Neuron (in vitro differentiated cells): ENCODE measurements at regions not wholly inside any gene's neighbourhood (a gene's known extent, or its start where the extent isn't known, plus 50 kb on each side); places are given as distances from the start of the nearest gene placed in this dataset.
"Not testable (repeated sequence)": the region's sequence is repeated elsewhere in the genome, so short reads cannot be mapped to it uniquely, and the experiment has no call there.

ENCODE experiments used
- H2AFZ ChIP-seq: one replicate; pipeline ENCODE4 v1.6.1; 2013; ENCODE audit warnings: low read depth, mild to moderate bottlenecking, inconsistent platforms, low read length, moderate library complexity
- H3K27me3 ChIP-seq: one replicate; pipeline ENCODE4 v1.6.1; 2013; ENCODE audit warnings: low read length; ENCODE audit not compliant: insufficient read depth
- H3K36me3 ChIP-seq: one replicate; pipeline ENCODE4 v1.6.1; 2013; ENCODE audit warnings: low read length; ENCODE audit not compliant: insufficient read depth
- H3K4me1 ChIP-seq: one replicate; pipeline ENCODE4 v1.6.1; 2013; ENCODE audit warnings: low read length; ENCODE audit not compliant: insufficient read depth
- H3K4me3 ChIP-seq: 2 replicates; pipeline ENCODE4 v1.5.1; 2013; ENCODE audit warnings: mild to moderate bottlenecking, low read length, moderate library complexity
- H3K9me3 ChIP-seq: one replicate; pipeline ENCODE4 v1.6.1; 2013; ENCODE audit warnings: low read length

DNA sequence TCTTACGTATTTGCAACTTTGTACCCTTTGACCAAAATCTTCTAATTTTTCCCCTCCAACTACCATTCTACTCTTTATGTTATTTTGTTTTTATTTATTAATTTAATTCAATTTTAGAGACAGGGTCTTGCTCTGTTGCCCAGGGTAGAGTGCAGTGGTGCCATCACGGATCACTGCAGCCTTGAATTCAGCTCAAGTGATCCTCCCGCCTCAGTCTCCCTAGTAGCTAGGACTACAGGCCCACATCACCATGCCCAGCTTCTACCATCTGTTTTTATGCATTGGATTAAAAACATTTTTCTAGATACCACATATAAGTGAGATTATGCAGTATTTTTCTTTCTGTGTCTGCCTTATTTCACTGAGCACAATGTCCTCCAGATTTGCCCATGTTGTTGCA lies 2912.5 kb downstream of the RPIA start:
- not testable (repeated sequence) for H3K36me3 ChIP-seq, H3K4me1 ChIP-seq, H3K4me3 ChIP-seq, H2AFZ ChIP-seq, H3K9me3 ChIP-seq, H3K27me3 ChIP-seq

DNA sequence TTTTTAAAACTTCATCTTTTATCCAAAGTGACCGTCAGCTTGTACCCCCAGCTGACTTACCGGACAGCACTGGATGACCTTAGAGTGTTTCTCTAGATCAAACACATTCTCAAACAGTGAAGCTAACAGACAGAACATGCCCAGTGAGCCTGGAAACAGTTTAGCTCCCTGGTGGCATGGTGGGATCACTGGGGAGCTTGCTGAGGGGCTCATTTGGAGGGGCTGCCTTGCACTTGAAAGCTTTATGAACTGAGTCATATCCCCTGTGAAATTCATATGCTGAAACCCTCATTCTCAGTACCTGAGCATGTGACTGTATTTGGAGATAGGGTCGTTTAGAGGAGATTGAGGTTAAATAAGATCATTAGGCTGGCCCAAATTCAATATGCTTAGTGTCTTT lies 2913.2 kb downstream of the RPIA start:
- not testable (repeated sequence) for H3K9me3 ChIP-seq, H3K4me1 ChIP-seq, H3K4me3 ChIP-seq, H3K36me3 ChIP-seq, H2AFZ ChIP-seq, H3K27me3 ChIP-seq

DNA sequence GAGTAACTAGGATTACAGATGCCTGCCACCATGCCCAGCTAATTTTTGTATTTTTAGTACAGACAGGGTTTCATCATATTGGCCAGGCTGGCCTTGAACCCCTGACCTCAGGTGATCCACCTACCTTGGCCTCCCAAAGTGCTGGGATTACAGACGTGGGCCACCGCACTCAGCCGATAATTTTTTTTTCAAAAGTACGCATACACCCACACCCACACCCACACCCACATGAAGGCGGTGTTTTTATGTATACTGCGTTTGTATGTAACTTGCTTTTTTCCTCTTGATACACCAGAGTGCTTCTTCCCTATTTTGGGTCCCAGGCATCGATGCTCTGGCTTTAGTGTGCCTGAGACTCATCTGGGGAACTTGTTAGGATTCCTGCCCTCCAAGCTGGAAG lies 2932.3 kb downstream of the RPIA start:
- H3K36me3 ChIP-seq, H2AFZ ChIP-seq, H3K9me3 ChIP-seq, H3K4me1 ChIP-seq, H3K4me3 ChIP-seq, H3K27me3 ChIP-seq: not testable (repeated sequence)

- H2AFZ ChIP-seq, H3K4me1 ChIP-seq, H3K9me3 ChIP-seq, H3K4me3 ChIP-seq, H3K27me3 ChIP-seq, H3K36me3 ChIP-seq: not testable (repeated sequence)
Measured at GRCh38 chr2:91628471-91628870, 2937.0 kb downstream of the RPIA start.

DNA sequence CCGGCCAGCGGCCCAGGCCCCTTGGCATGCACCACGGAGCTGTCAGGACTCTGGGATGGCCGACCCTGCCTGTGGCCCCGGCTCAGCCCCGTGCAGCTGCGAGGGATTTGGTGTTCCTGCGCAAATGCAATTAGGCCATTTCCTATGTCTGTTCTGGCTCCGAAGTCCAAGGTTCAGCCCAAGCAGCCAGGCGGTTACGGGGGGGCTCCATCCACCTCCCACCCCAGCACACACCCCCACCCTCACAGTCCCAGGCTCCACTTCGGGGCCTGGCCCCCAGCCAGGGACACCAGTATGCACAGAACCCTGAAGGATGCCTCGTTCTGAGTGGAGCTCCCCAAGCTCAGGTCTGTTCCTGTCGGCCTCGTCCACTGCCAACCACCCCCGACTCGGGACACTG lies 2965.7 kb downstream of the RPIA start:
- not testable (repeated sequence) for H2AFZ ChIP-seq, H3K27me3 ChIP-seq, H3K4me1 ChIP-seq, H3K36me3 ChIP-seq, H3K4me3 ChIP-seq, H3K9me3 ChIP-seq

GRCh38 chr2:91658336-91658735 lies 2966.9 kb downstream of the RPIA start:
- H3K4me1 ChIP-seq, H2AFZ ChIP-seq, H3K4me3 ChIP-seq, H3K27me3 ChIP-seq, H3K36me3 ChIP-seq, H3K9me3 ChIP-seq: not testable (repeated sequence)

GRCh38 chr2:91659189-91659916 lies 2967.9 kb downstream of the RPIA start:
- H3K4me3 ChIP-seq: peak overlapping the region; percentile 36
- not testable (repeated sequence) for H3K27me3 ChIP-seq, H3K9me3 ChIP-seq, H2AFZ ChIP-seq, H3K36me3 ChIP-seq, H3K4me1 ChIP-seq

GRCh38 chr2:91659917-91660275 lies 2968.4 kb downstream of the RPIA start:
- H2AFZ ChIP-seq, H3K27me3 ChIP-seq, H3K9me3 ChIP-seq, H3K36me3 ChIP-seq, H3K4me1 ChIP-seq: not testable (repeated sequence)
- peak overlapping the region; percentile 42 for H3K4me3 ChIP-seq

DNA sequence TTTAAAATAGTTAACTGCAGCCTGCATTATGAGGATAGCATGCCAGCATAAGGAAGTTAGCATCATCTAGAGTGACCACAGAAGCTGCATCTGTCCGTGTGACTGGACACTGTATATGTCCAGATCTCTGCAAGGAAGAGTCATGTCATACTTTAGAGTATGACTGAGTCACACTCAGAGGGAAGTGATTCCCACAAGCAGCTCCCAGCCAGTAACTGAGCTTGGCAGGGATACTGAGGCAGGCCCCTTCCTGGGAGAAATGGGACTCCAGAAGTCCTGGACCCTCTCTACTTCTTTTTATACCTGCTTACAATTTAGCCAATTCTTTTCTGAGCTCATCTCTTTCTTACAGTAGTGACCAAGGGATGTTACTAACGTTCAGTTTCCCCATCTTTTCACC lies 2975.9 kb downstream of the RPIA start:
- not testable (repeated sequence) for H3K36me3 ChIP-seq, H3K27me3 ChIP-seq, H2AFZ ChIP-seq, H3K9me3 ChIP-seq, H3K4me1 ChIP-seq, H3K4me3 ChIP-seq

GRCh38 chr2:91685541-91685940 lies 2994.1 kb downstream of the RPIA start:
- H3K4me1 ChIP-seq, H3K36me3 ChIP-seq, H2AFZ ChIP-seq, H3K4me3 ChIP-seq, H3K9me3 ChIP-seq, H3K27me3 ChIP-seq: not testable (repeated sequence)

- H3K9me3 ChIP-seq, H3K36me3 ChIP-seq, H3K27me3 ChIP-seq, H3K4me1 ChIP-seq, H3K4me3 ChIP-seq, H2AFZ ChIP-seq: not testable (repeated sequence)
Measured at GRCh38 chr2:91686046-91686445, 2994.6 kb downstream of the RPIA start.
